Large intestine (tissue), 3 donors: ENCODE measurements at regions not wholly inside any gene's neighbourhood (a gene's known extent, or its start where the extent isn't known, plus 50 kb on each side); places are given as distances from the start of the nearest gene placed in this dataset.
"Not testable (repeated sequence)": the region's sequence is repeated elsewhere in the genome, so short reads cannot be mapped to it uniquely, and the experiment has no call there.

Experiments
- DNase-seq, 2 donors: peaks; one replicate each; pipeline versions ENCODE4 v3.0.0 to v3.0.0-alpha.2; 2013
- H3K27ac ChIP-seq: one replicate; pipeline ENCODE4 v1.5.1; 2013; ENCODE audit warnings: low read length
- H3K27me3 ChIP-seq: 2 replicates; pipeline ENCODE4 v1.6.1; 2013; ENCODE audit warnings: low read length; ENCODE audit not compliant: control insufficient read depth, insufficient read depth
- H3K36me3 ChIP-seq: 2 replicates; pipeline ENCODE4 v1.6.1; 2013; ENCODE audit warnings: low read length; ENCODE audit not compliant: control insufficient read depth, insufficient read depth
- H3K4me1 ChIP-seq: one replicate; pipeline ENCODE4 v1.6.1; 2013; ENCODE audit warnings: low read length; ENCODE audit not compliant: control insufficient read depth, insufficient read depth
- H3K4me3 ChIP-seq: one replicate; pipeline ENCODE4 v1.5.1; 2013; ENCODE audit warnings: low read length
- H3K9me3 ChIP-seq: one replicate; pipeline ENCODE4 v1.6.1; 2013; ENCODE audit warnings: mild to moderate bottlenecking, low read depth, low read length, moderate library complexity; ENCODE audit not compliant: control insufficient read depth
- WGBS: methylation state at CpG from one replicate; pipeline ENCODE4 v1.1.5; 2013; ENCODE audit warnings: low lambda C conversion rate; ENCODE audit not compliant: insufficient coverage; 5-methylcytosine and 5-hydroxymethylcytosine counted together

- Histone ChIP-seq H3K4me1 (no peaks in the 10 kb centered on the region), H3K27ac (no peak overlapping the region), H3K4me3 (no peak overlapping the region), H3K27me3 (no peaks in the 10 kb centered on the region), H3K36me3 (no peaks in the 10 kb centered on the region), H3K9me3 (no peaks in the 10 kb centered on the region)
- no peak for DNase-seq
- WGBS: no CpG with 5 or more reads among the region's 1 CpG
Observed at GRCh38 chr15:95019907-95020306, 788.5 kb downstream of the MCTP2 start.

GRCh38 chr15:95021816-95022215 is 790.5 kb downstream of the MCTP2 start:
- Histone ChIP-seq H3K27me3 (no peaks in the 10 kb centered on the region), H3K4me3 (no peak overlapping the region), H3K27ac (no peak overlapping the region), H3K36me3 (no peaks in the 10 kb centered on the region), H3K9me3 (no peaks in the 10 kb centered on the region), H3K4me1 (no peaks in the 10 kb centered on the region)
- DNase-seq: no peak
- WGBS: 100% methylated on average over 2 of the region's 2 CpGs

- no peak for DNase-seq
- H3K4me3 ChIP-seq: no peak overlapping the region
- WGBS: 50% methylated on average over 1 of the region's 2 CpGs
Observed at GRCh38 chr15:95024351-95024750, 793.0 kb downstream of the MCTP2 start.

GRCh38 chr15:95025924-95026728 is 794.8 kb downstream of the MCTP2 start:
- no peak for DNase-seq
- Histone ChIP-seq H3K27ac (no peak overlapping the region), H3K27me3 (no peaks in the 10 kb centered on the region), H3K36me3 (no peaks in the 10 kb centered on the region), H3K4me1 (no peaks in the 10 kb centered on the region), H3K4me3 (no peak overlapping the region), H3K9me3 (no peaks in the 10 kb centered on the region)
- 93% methylated on average over 3 of the region's 5 CpGs for WGBS

More at GRCh38 chr15:95024351-95024750, 793.0 kb downstream of the MCTP2 start:
- Histone ChIP-seq H3K36me3 (no peaks in the 10 kb centered on the region), H3K4me1 (no peaks in the 10 kb centered on the region), H3K9me3 (no peaks in the 10 kb centered on the region), H3K27ac (no peak overlapping the region), H3K27me3 (no peaks in the 10 kb centered on the region)

- no peak overlapping the region for H3K4me3 ChIP-seq
- no peaks in the 10 kb centered on the region for H3K9me3 ChIP-seq
- no CpG with 5 or more reads among the region's 3 CpGs for WGBS
- no peak overlapping the region for H3K27ac ChIP-seq
- DNase-seq: no peak
- H3K4me1 ChIP-seq: no peaks in the 10 kb centered on the region
- no peaks in the 10 kb centered on the region for H3K36me3 ChIP-seq
- no peaks in the 10 kb centered on the region for H3K27me3 ChIP-seq
Observed at GRCh38 chr15:95027981-95028380, 796.6 kb downstream of the MCTP2 start.

GRCh38 chr15:95032156-95032555 is 800.8 kb downstream of the MCTP2 start:
- Histone ChIP-seq H3K4me1 (no peaks in the 10 kb centered on the region), H3K27ac (no peak overlapping the region), H3K36me3 (no peaks in the 10 kb centered on the region), H3K4me3 (no peak overlapping the region), H3K27me3 (no peaks in the 10 kb centered on the region), H3K9me3 (no peaks in the 10 kb centered on the region)
- no CpG with 5 or more reads among the region's 2 CpGs for WGBS
- no peak for DNase-seq

- Histone ChIP-seq H3K4me3 (no peak overlapping the region), H3K4me1 (no peaks in the 10 kb centered on the region), H3K27ac (no peak overlapping the region), H3K9me3 (peaks cover 3% of the 10 kb centered on the region), H3K36me3 (no peaks in the 10 kb centered on the region), H3K27me3 (no peaks in the 10 kb centered on the region)
- WGBS: 92% methylated on average over 2 of the region's 3 CpGs
- no peak for DNase-seq
Observed at GRCh38 chr15:95035106-95035505, 803.7 kb downstream of the MCTP2 start.

- no peaks in the 10 kb centered on the region for H3K36me3 ChIP-seq
- H3K27ac ChIP-seq: no peak overlapping the region
- H3K9me3 ChIP-seq: peaks cover 3% of the 10 kb centered on the region
- 100% methylated on average over 1 of the region's 1 CpG for WGBS
- no peaks in the 10 kb centered on the region for H3K27me3 ChIP-seq
- H3K4me1 ChIP-seq: no peaks in the 10 kb centered on the region
- no peak overlapping the region for H3K4me3 ChIP-seq
- DNase-seq: no peak
Observed at GRCh38 chr15:95041297-95041696, 809.9 kb downstream of the MCTP2 start.

GRCh38 chr15:95043236-95043932 is 812.0 kb downstream of the MCTP2 start:
- H3K27me3 ChIP-seq: not testable (repeated sequence)
- no CpG with 5 or more reads among the region's 9 CpGs for WGBS

GRCh38 chr15:95043933-95044313 is 812.6 kb downstream of the MCTP2 start:
- H3K9me3 ChIP-seq: no peaks in the 10 kb centered on the region
- DNase-seq: no peak
- no peaks in the 10 kb centered on the region for H3K36me3 ChIP-seq
- H3K4me3 ChIP-seq: no peak overlapping the region
- no peak overlapping the region for H3K27ac ChIP-seq
- 50% methylated on average over 1 of the region's 1 CpG for WGBS
- no peaks in the 10 kb centered on the region for H3K27me3 ChIP-seq
- H3K4me1 ChIP-seq: no peaks in the 10 kb centered on the region

More at GRCh38 chr15:95043236-95043932, 812.0 kb downstream of the MCTP2 start:
- not testable (repeated sequence) for H3K27ac ChIP-seq, H3K9me3 ChIP-seq, H3K4me1 ChIP-seq, DNase-seq, H3K4me3 ChIP-seq, H3K36me3 ChIP-seq
